ENCODE measurements at regions not wholly inside any gene's neighbourhood (a gene's known extent, or its start where the extent isn't known, plus 50 kb on each side); places are given as distances from the start of the nearest gene placed in this dataset.

DNA sequence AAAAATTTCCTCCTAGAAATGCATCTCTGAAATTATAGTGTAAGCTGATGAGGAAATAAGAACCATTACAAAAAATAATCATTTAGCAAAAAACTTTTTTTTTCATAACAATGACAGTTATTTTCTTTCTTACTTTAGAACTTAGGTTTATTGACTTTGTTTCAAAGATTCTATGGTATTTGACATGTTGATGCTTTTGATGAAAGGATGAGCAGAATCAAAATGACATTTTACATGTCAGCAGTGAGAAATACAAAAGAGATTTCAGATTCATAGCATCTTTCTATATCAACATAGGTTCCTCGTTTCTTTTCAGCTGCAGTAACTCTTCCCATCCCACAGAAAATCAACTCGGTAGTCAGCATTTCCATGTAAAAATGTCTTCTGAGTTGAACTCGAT is 1226.6 kb upstream of the C9orf72 start:
- Histone ChIP-seq H3K9me3 (ENCODE audit: low read depth, low read length) (no peaks in the 10 kb centered on the region), H3K4me1 (ENCODE audit: insufficient read depth, low read length) (no peaks in the 10 kb centered on the region), H3K27me3 (ENCODE audit: insufficient read depth, low read length) (no peaks in the 10 kb centered on the region), H3K4me3 (ENCODE audit: low read length) (no peak overlapping the region)

- H3K4me1 ChIP-seq (ENCODE audit: insufficient read depth, low read length), result no peaks in the 10 kb centered on the region
- H3K9me3 ChIP-seq (ENCODE audit: low read depth, low read length), result no peaks in the 10 kb centered on the region
- no peak overlapping the region for H3K4me3 ChIP-seq (ENCODE audit: low read length)
- H3K27me3 ChIP-seq (ENCODE audit: insufficient read depth, low read length), result no peaks in the 10 kb centered on the region
Observed at GRCh38 chr9:28801144-28801799, 1228.0 kb upstream of the C9orf72 start.

- no peak overlapping the region for H3K4me3 ChIP-seq (ENCODE audit: low read length)
Observed at GRCh38 chr9:28805197-28805596, 1231.9 kb upstream of the C9orf72 start.

DNA sequence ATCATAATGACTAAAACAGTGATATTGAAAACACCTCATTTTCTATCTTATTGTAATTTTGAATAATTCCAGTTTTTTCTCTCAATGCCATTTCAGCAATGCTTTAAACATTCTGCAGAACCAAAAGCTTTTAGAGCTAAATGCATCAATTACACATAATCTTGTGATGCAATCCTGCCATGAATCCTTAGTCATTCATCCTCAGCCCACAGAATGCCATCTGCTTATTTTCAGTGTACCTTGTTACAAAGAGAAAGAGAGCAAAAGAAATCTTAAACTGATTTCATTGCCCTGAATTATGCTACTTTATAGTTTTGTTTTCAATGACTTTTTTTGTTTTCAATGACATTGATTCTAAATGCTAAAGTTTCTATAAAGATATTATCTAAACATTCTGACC is 1234.8 kb upstream of the C9orf72 start:
- H3K4me3 ChIP-seq (ENCODE audit: low read length), result no peak overlapping the region
- no peaks in the 10 kb centered on the region for H3K4me1 ChIP-seq (ENCODE audit: insufficient read depth, low read length)
- no peaks in the 10 kb centered on the region for H3K9me3 ChIP-seq (ENCODE audit: low read depth, low read length)
- no peaks in the 10 kb centered on the region for H3K27me3 ChIP-seq (ENCODE audit: insufficient read depth, low read length)

More at GRCh38 chr9:28805197-28805596, 1231.9 kb upstream of the C9orf72 start:
- Histone ChIP-seq H3K4me1 (ENCODE audit: insufficient read depth, low read length) (no peaks in the 10 kb centered on the region), H3K27me3 (ENCODE audit: insufficient read depth, low read length) (no peaks in the 10 kb centered on the region), H3K9me3 (ENCODE audit: low read depth, low read length) (no peaks in the 10 kb centered on the region)

DNA sequence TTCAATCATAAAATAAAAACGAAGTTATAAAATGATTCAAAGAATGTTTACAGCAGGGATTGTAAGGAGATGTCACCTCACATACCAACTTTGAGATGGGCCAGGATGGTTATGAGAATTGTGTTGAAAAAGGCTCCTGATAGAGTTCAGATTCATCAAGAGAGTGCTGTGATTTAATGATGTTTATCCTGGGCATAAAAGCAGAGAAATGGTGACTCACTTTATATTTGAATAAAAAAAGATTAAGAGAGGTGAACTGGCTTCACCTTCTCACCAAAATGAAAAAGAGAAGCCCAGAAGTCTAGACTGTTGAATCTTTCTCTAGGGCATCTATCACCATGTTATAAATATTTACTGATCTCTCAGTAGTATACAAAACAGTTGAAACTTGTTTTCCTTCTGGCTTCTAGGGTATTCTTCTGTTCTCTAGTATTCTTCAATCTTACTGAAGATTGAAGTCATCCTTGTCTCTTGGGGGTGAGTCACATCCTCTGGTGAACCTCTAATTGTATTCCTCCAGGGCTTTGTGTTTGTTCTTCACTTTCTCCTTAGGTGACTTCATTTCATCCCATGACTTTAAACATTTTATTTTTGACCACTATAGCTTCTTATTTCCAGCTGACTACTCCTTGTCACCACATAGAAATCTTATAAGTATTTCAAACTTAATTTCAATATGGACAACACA is 1237.3 kb upstream of the C9orf72 start:
- H3K9me3 ChIP-seq (ENCODE audit: low read depth, low read length), result no peaks in the 10 kb centered on the region
- no peaks in the 10 kb centered on the region for H3K4me1 ChIP-seq (ENCODE audit: insufficient read depth, low read length)
- H3K27me3 ChIP-seq (ENCODE audit: insufficient read depth, low read length), result no peaks in the 10 kb centered on the region
- H3K4me3 ChIP-seq (ENCODE audit: low read length), result no peak overlapping the region

GRCh38 chr9:28820741-28821140 is 1247.5 kb upstream of the C9orf72 start:
- Histone ChIP-seq H3K27me3 (ENCODE audit: insufficient read depth, low read length) (no peaks in the 10 kb centered on the region), H3K4me3 (ENCODE audit: low read length) (no peak overlapping the region), H3K9me3 (ENCODE audit: low read depth, low read length) (no peaks in the 10 kb centered on the region), H3K4me1 (ENCODE audit: insufficient read depth, low read length) (no peaks in the 10 kb centered on the region)

- Histone ChIP-seq H3K9me3 (ENCODE audit: low read depth, low read length) (no peaks in the 10 kb centered on the region), H3K4me1 (ENCODE audit: insufficient read depth, low read length) (no peaks in the 10 kb centered on the region), H3K27me3 (ENCODE audit: insufficient read depth, low read length) (no peaks in the 10 kb centered on the region), H3K4me3 (ENCODE audit: low read length) (no peak overlapping the region)
Observed at GRCh38 chr9:28821240-28821639, 1248.0 kb upstream of the C9orf72 start.

- H3K27me3 ChIP-seq (ENCODE audit: insufficient read depth, low read length), result no peaks in the 10 kb centered on the region
- no peak overlapping the region for H3K4me3 ChIP-seq (ENCODE audit: low read length)
- H3K4me1 ChIP-seq (ENCODE audit: insufficient read depth, low read length), result no peaks in the 10 kb centered on the region
- no peaks in the 10 kb centered on the region for H3K9me3 ChIP-seq (ENCODE audit: low read depth, low read length)
Observed at GRCh38 chr9:28824432-28824963, 1251.2 kb upstream of the C9orf72 start.

GRCh38 chr9:28832168-28832770 is 1259.0 kb upstream of the C9orf72 start:
- H3K27me3 ChIP-seq (ENCODE audit: insufficient read depth, low read length), result no peaks in the 10 kb centered on the region
- H3K9me3 ChIP-seq (ENCODE audit: low read depth, low read length), result no peaks in the 10 kb centered on the region
- H3K4me1 ChIP-seq (ENCODE audit: insufficient read depth, low read length), result no peaks in the 10 kb centered on the region
- H3K4me3 ChIP-seq (ENCODE audit: low read length), result no peak overlapping the region

- no peak overlapping the region for H3K4me3 ChIP-seq (ENCODE audit: low read length)
- no peaks in the 10 kb centered on the region for H3K27me3 ChIP-seq (ENCODE audit: insufficient read depth, low read length)
Observed at GRCh38 chr9:28834156-28834555, 1260.9 kb upstream of the C9orf72 start.

GRCh38 chr9:28839778-28840430 is 1266.6 kb upstream of the C9orf72 start:
- no peaks in the 10 kb centered on the region for H3K9me3 ChIP-seq (ENCODE audit: low read depth, low read length)
- no peak overlapping the region for H3K4me3 ChIP-seq (ENCODE audit: low read length)
- H3K4me1 ChIP-seq (ENCODE audit: insufficient read depth, low read length), result no peaks in the 10 kb centered on the region
- H3K27me3 ChIP-seq (ENCODE audit: insufficient read depth, low read length), result no peaks in the 10 kb centered on the region

More at GRCh38 chr9:28834156-28834555, 1260.9 kb upstream of the C9orf72 start:
- no peaks in the 10 kb centered on the region for H3K9me3 ChIP-seq (ENCODE audit: low read depth, low read length)
- H3K4me1 ChIP-seq (ENCODE audit: insufficient read depth, low read length), result no peaks in the 10 kb centered on the region

- H3K9me3 ChIP-seq (ENCODE audit: low read depth, low read length), result no peaks in the 10 kb centered on the region
- H3K4me3 ChIP-seq (ENCODE audit: low read length), result no peak overlapping the region
- no peaks in the 10 kb centered on the region for H3K27me3 ChIP-seq (ENCODE audit: insufficient read depth, low read length)
Observed at GRCh38 chr9:28841775-28842174, 1268.5 kb upstream of the C9orf72 start.

GRCh38 chr9:28847331-28847730 is 1274.0 kb upstream of the C9orf72 start:
- Histone ChIP-seq H3K9me3 (ENCODE audit: low read depth, low read length) (no peaks in the 10 kb centered on the region), H3K4me1 (ENCODE audit: insufficient read depth, low read length) (no peaks in the 10 kb centered on the region), H3K27me3 (ENCODE audit: insufficient read depth, low read length) (no peaks in the 10 kb centered on the region), H3K4me3 (ENCODE audit: low read length) (no peak overlapping the region)

More at GRCh38 chr9:28841775-28842174, 1268.5 kb upstream of the C9orf72 start:
- H3K4me1 ChIP-seq (ENCODE audit: insufficient read depth, low read length), result no peaks in the 10 kb centered on the region

DNA sequence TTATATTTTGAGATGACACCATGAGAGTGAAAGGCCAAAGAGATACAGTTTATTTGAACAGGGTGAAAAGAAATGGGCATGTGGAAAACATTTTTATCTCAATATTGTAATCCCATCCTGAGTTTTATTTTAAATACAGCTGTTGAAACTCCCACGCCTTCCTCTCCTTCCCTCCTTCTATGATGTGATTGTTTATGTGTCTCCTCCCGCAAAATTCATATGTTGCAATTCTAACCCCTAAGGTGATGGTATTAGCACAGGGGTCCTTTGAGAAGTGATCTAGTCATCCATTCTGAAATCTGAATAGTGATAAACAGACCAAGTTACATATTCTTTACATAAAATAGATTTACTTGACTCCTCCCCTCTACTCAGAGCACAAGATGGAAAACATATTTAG is 1275.4 kb upstream of the C9orf72 start:
- Histone ChIP-seq H3K4me1 (ENCODE audit: insufficient read depth, low read length) (no peaks in the 10 kb centered on the region), H3K4me3 (ENCODE audit: low read length) (no peak overlapping the region), H3K9me3 (ENCODE audit: low read depth, low read length) (no peaks in the 10 kb centered on the region), H3K27me3 (ENCODE audit: insufficient read depth, low read length) (no peaks in the 10 kb centered on the region)

- Histone ChIP-seq H3K9me3 (ENCODE audit: low read depth, low read length) (no peaks in the 10 kb centered on the region), H3K27me3 (ENCODE audit: insufficient read depth, low read length) (no peaks in the 10 kb centered on the region), H3K4me3 (ENCODE audit: low read length) (no peak overlapping the region), H3K4me1 (ENCODE audit: insufficient read depth, low read length) (no peaks in the 10 kb centered on the region)
Observed at GRCh38 chr9:28853477-28853876, 1280.2 kb upstream of the C9orf72 start.
